Suppressor macrophage treated with lipopolysaccharide for 1 hour (primary cell): ENCODE measurements at regions not wholly inside any gene's neighbourhood (a gene's known extent, or its start where the extent isn't known, plus 50 kb on each side); places are given as distances from the start of the nearest gene placed in this dataset.
"Not testable (repeated sequence)": the region's sequence is repeated elsewhere in the genome, so short reads cannot be mapped to it uniquely, and the experiment has no call there.

Experiments used
- DNase-seq, 3 donors: peaks; one replicate each; pipeline ENCODE4 v3.0.0-alpha.2; 2020 to 2022

- DNase-seq, result no peak
Measured at GRCh38 chr14:27836386-27836785, 930.2 kb upstream of the FOXG1 start.

DNA sequence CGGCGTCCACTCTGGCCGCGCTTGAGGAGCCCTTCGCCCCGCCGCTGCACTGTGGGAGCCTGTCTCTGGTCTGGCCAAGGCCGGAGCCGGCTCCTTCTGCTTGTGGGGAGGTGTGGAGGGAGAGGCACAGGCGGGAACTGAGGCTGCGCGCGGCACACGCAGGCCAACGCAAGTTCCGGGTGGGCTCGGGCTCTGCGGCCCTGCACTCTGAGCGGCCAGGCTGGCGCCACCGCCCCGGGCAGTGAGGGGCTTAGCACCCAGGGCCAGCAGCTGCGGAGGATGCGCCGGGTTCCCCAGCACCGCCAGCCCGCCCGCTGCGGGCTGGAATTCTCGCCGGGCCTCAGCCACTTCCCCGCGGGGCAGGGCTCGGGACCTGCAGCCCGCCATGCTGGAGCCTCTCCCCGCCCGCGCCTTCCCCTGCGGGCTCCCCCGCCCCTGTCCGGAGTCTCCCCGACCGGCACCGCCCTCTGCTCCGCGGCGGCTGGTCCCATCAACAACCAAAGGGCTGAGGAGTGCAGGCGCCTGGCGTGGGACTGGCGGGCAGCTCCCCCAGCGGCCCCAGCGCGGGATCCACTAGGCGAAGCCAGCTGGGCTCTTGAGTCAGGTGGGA, 921.2 kb upstream of the FOXG1 start:
- DNase-seq, result no peak

- DNase-seq, result no peak
Measured at GRCh38 chr14:27845902-27846301, 920.7 kb upstream of the FOXG1 start.

- DNase-seq, result not testable (repeated sequence)
Measured at GRCh38 chr14:27847480-27847879, 919.1 kb upstream of the FOXG1 start.

- DNase-seq, result not testable (repeated sequence)
Measured at GRCh38 chr14:27849193-27849592, 917.4 kb upstream of the FOXG1 start.

- no peak for DNase-seq
Measured at GRCh38 chr14:27862684-27863083, 903.9 kb upstream of the FOXG1 start.

GRCh38 chr14:27863166-27863565, 903.4 kb upstream of the FOXG1 start:
- no peak for DNase-seq

DNA sequence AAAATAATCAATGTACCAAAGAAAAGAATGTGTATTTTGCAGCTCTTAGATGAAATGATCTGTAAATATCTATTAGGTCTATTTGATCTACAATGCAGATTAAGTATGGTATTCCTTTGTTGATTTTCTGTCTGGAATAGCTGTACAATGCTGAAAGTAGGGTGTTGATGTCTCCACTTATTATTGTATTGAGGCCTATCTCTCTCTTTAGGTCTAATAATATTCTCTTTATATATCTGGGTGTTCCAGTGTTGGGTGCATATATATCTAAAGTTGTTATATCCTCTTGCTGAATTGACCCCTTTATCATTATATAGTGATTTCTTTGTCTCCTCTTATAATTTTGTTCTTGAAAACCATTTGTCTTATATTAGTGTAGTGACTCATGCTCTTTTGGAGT, 885.5 kb upstream of the FOXG1 start:
- DNase-seq, result no peak

DNA sequence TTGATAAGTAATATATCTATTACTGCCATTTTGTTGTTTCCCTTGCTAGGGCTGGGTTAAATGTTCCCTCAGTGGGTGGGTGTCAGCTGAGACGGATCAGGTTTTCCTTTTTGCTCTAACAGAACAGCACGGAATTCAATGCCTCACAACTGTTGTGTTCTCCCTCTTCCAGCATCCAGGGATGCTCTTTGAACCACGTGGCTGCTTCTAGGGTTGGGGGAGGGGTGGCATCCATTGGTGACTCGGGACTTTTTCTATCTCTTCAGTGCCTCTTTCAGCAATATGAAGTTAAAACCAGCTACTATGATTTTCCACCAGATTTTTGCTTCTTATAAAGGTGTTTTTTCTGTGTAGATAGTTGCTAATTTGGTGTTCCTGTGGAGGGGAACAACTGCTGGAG, 884.9 kb upstream of the FOXG1 start:
- no peak for DNase-seq

DNA sequence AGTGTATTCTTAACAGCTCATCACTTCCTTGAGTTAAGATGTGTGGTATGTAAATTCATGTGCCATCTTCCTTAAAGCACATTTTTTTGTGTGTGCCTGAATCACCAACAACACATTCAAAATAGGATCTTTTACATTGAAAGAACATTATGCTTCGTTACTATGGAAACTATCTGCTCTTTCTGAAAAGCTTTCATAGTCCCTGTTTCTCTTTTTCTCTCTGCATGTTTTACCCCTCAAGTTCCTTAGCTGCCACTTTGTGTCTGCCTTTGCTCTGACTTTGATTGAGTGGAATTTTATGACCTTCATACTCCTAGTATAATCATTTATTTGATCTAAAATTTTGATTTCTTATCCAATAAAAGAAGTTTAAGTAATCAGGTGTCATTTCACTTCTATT, 880.3 kb upstream of the FOXG1 start:
- no peak for DNase-seq

DNA sequence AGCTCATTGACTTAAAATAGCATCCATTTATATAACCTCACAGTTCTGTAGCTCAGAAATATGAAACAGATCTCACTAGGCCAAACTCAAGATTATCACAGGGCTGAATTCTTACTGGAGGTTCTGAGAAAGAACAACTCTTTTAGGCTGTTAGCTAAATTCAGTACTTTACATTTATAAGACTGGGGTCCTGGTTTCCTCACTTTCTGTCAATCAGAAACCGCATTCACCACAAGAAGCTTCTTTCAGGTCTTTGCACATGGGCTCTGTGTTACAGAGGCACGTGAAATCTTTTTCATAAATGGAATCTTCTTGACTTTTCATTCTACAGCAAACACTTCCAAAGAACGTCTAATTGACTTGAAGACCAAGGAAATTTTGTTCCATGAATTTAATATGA, 876.3 kb upstream of the FOXG1 start:
- no peak for DNase-seq

DNA sequence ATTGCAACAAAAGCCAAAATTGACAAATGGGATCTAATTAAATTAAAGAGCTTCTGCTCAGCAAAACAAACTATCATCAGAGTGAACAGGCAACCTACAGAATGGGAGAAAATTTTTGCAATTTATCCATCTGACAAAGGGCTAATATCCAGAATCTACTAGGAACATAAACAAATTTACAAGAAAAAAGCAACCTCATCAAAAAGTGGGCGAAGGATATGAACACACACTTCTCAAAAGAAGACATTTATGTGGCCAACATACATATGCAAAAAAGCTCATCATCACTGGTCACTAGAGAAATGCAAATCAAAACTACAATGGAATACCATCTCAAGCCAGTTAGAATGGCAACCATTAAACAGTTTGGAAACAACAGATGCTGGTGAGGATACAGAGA, 858.1 kb upstream of the FOXG1 start:
- DNase-seq, result not testable (repeated sequence)

DNA sequence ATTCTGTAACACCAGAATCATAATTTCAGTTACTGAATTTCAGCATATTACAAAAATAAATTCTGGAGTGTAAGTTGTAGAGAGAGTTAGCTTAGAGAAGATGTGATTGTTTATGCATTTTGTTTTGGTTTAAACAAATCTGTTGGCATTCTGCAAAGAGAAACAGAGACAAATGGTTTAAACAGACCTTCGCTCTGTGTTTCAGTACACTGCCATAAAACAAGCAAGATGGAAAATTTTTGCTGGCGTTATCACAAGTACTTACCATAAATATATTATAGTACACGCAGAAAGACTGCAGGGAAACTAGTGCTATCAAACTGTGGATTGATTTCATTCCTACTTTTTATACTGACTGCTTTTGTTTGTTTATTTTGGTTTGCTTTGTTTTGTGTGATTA, 850.3 kb upstream of the FOXG1 start:
- DNase-seq, result no peak

GRCh38 chr14:27917896-27918295, 848.7 kb upstream of the FOXG1 start:
- DNase-seq, result no peak

GRCh38 chr14:27927519-27927918, 839.1 kb upstream of the FOXG1 start:
- DNase-seq, result no peak

- DNase-seq, result no peak
Measured at GRCh38 chr14:27929797-27930347, 836.7 kb upstream of the FOXG1 start.

DNA sequence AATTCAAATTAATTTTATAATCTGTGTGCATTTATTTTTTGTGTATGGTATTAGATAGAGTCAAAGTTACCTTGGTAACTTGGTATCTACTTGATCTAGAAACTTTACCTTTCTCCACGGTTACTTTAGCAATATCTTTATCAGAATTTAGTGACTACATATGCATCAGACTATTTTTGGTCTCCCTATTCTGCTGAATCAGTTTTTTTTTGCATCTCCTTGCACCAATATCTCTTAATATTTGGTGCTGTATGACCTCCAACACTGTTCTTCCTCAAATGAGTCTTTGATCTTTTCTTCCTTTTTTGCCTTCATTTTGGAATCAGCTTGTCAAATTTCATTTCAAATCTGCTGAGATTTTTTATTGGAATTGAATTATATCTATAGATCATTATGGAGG, 828.2 kb upstream of the FOXG1 start:
- DNase-seq, result no peak

DNA sequence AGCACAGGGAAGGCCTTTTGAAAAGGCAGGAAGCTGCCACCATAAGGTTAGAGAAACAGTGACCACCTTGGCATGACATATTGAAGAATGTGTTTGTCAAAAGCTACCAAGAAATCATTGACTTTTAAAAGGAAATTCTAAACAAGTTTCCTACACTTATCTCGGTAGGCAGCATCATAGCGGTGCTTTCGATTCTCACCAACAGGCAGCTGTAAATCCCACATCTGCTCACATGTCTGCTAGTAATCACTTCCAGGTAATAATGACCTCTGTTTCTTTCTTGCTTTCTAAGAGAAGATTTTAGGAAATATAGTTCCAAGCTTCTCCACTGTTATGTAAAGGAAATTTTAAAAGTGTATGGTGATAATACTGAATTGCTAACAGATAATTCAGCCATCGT, 821.1 kb upstream of the FOXG1 start:
- DNase-seq, result no peak

GRCh38 chr14:27958757-27959156, 807.8 kb upstream of the FOXG1 start:
- no peak for DNase-seq

GRCh38 chr14:27995691-27996090, 770.9 kb upstream of the FOXG1 start:
- no peak for DNase-seq

- DNase-seq, result no peak
Measured at GRCh38 chr14:28001002-28001401, 765.6 kb upstream of the FOXG1 start.

DNA sequence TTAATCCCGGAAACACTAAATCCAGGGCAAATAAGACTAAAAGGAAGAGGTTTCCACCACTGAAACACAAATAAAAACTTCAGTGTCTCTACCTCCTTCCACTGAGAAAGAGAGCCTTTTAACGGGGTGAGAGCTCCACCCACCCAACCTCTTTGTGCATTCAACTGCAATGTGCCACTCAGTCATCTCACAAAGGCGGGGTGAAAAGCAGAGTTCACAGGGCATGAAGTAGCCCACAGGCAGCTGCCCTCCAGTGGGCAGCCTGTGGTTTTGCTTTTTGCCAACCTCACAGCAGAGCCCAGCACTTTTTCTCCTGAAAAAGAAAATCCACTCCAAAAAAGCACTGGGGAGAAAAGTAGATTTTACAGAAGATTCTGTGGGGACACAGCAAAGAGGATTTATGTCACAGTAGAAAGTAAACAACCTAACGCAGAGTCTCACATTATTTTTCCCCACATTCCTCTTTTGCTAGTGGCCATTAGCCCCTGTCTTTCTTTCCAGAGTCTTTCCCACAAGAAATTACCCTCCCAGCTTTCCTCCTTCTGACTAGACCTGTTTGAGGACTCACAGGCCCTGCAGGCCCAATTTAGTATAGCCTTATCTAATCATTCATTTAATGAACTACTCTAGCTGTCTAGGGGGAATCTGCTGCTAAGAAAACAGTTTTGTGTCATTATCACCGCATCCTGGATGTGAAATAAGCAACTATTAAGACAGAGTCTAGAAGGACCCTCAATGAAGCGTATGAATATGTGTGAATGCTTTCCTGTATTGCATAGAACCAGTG, 753.8 kb upstream of the FOXG1 start:
- no peak for DNase-seq

DNA sequence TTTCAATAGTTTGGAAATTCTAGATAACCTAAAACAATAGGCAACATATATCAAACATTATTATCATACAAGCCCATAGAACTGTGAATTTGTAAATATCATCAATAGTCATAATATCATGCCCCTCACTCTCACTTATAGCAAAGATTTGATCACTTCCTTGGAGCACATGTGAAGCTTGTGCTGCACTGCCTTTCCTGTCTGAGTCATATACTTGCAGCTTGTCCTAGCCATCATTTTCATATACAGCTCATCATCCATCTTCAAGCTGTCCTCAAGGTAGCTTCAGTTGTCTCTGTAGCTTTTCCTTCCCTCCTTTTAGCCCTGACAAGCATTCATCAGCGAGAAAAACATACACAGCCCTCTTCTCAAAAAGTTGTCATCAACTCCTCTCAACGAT, 746.5 kb upstream of the FOXG1 start:
- no peak for DNase-seq

DNA sequence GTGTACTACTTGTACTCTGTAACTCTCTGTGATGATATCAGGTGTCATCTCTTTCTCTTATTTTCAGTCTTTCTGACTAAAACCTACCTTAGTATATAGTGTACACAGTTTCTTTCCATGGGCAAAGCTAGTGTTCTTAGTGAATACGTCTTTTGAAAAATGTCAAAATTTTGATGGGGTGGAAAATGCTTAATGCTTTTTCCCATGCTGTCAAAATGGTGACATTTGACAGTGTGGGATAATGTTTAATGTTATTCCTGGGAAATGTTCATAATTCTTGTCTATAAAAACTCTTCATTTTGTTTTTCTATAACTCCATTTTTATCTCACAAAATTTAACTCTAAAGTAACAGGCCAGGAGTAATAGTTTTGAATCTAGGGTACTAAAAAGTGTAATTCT, 742.7 kb upstream of the FOXG1 start:
- DNase-seq, result no peak

DNA sequence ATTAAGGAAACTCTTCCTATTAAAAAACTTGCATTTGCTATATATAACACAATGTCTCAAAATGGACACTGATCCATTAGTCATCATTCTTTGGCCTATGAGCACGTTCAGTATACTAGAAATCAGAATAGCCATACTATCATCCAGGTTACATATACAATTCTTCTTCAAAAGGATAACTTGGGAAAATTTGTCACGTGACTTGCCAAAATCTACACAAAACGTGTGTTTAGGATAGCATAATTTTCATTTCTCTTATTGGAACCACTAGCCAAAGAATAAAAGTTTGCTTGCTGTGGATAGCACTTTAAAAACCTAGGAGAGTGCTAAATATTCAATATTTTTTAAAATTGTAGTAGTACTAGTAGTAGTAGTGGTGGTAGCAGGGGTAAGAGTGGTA, 714.3 kb upstream of the FOXG1 start:
- no peak for DNase-seq
